Sigmoid colon (tissue), 3 donors: ENCODE measurements at regions not wholly inside any gene's neighbourhood (a gene's known extent, or its start where the extent isn't known, plus 50 kb on each side); places are given as distances from the start of the nearest gene placed in this dataset.

Experiments
- CTCF ChIP-seq, 4 experiments: fragments of 450-650 bp in 3 of 4; fragments of 200-600 bp in 1 of 4; IDR thresholded peaks; one replicate each; pipeline ENCODE4 v1.5.1; 2016 to 2019; ENCODE audit warnings: antibody characterized with exemption in 4 of 4, mild to moderate bottlenecking in 3 of 4, moderate library complexity in 2 of 4
- POLR2A ChIP-seq, 2 donors: fragments of 450-650 bp; IDR thresholded peaks; one replicate each; pipeline ENCODE4 v1.6.1; 2016; ENCODE audit warnings: antibody characterized with exemption in 2 of 2, mild to moderate bottlenecking in 2 of 2, moderate library complexity in 2 of 2

GRCh38 chr5:115366223-115366622 lies 69.8 kb upstream of the CCDC112 start:
- TF ChIP-seq CTCF (IDR thresholded peaks at IDR 0.05) = no peak
- no peak for TF ChIP-seq POLR2A (IDR thresholded peaks at IDR 0.05)
